Hematopoietic multipotent progenitor cell treated with erythropoietin and hydrocortisone succinate and interleukin-3 and kit ligand, for 6 days (in vitro differentiated cells): ENCODE measurements at regions not wholly inside any gene's neighbourhood (a gene's known extent, or its start where the extent isn't known, plus 50 kb on each side); places are given as distances from the start of the nearest gene placed in this dataset.

Experiments used
- DNase-seq: peaks from one replicate; pipeline ENCODE4 v3.0.0-alpha.2; 2015

DNA sequence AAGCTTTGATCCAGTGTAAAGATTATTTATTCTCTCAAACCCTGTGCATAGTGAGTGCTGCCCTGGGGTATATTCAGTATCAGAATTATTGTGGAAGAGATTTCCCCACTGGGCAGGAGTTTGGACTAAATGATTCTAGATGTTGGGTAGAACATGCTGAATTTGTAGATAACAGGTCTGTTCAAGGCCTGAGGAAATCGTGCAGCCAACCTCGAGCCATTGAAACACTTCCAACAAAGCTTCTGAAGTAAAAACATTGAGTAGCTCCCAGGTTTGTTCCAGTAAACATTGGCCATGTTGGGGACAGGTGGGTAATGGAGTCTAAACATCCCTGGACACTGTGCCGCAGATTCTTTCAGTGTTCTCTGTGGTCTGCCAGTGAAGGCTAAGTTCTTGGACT is 87.5 kb downstream of the LLPH start:
- DNase-seq = no peak

DNA sequence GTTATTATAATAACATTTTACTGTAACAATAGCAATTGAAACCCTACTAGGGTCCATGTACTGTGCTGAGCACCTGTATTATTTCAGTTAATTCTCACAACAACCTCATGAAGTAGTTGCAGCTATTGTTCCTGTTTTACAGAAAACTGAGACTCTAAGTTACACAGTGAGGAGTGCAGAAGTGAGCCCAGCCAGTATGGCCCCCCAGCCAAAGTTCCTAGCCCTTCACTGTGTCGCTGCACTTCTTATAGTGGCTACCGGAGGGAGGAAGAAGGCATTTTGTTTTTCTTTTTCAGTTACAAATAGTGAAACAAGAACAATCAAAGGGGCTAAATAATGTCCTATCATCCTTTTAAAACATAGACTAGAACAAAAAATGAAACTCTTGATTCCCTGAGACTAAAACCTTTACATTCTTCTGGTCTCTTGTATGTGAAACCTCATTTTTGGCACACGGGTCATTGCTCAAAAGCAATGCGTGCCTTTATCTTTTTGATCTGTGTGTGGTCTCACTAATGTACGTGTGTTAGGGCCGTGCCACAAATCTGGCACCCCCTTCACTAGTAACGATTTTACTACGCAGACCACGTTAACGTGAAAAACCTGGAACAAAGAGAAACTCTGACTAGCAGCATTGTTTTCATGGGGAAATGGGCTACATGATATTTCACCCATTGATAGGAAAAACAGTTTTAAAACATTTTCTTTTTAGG is 88.7 kb downstream of the LLPH start:
- no peak for DNase-seq

DNA sequence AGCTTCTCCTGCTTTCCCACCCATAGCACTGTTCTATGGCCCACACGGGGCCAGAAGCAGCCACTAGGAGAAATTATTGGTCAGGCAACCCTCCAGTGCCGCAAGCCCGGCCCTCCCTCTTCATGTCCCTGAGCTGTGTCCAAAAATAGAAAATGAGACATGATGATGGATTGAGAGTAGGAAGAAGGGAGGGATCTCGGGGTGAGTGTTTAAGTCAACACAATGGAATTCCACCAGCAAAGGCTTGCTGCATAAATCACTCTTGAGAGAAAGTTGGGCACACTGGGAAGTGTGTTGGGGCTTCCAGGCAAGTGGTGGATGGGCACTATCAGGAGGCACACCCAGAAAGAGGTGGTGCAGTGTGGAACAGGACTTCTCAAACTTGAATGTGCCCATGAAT is 94.2 kb downstream of the LLPH start:
- DNase-seq = no peak

DNA sequence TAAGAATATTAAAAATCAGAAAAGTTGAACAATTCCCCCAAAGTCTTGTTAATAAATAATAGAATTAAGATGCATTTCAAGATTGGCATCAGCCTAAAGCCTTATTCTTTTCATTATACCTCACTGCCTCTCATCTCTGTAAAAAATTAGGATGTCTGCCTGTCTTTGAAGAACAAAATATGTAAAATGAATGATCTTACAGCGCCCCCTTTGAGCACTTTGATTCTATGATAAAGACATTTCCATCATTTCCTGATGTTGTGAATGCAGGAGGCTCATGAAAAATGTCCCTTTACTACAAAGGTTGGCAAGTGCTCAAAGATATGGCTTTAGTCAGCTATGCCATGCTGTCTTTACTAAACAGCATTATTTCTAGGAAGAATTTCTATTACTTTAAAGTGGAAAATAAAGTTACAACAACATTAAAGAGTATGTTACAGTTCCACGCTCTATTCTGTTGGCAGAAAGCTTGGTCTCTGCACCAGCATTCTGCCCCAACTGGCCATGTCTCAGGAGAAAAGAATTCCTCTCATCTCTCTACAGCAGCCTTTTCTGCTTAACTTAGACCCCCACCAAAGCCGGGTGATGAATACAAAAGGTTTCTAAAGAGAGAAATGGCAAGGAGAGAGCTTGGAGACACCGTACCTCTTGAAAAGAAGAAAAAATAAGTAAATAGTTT is 95.1 kb downstream of the LLPH start:
- DNase-seq = peak; percentile 77

GRCh38 chr12:66033151-66033550 is 97.4 kb downstream of the LLPH start:
- DNase-seq = no peak

DNA sequence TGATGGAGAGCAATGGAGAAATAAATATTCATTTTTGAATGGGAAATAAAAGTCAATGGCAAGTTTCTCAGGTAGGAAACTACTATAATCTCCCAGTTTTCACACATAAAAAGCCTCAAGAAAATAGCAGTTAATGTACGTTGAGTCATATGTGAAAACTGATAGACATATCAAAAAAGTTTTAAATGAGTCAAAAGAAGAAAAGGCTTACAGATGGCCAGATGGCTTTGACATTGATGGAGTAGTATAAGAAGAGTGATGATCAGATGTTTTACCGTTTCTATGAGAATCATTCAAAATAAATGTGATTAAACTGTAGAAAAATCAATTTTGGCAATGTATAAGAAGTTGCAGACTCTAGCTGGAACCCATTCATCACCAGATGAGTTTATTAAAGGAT is 97.8 kb downstream of the LLPH start:
- no peak for DNase-seq

DNA sequence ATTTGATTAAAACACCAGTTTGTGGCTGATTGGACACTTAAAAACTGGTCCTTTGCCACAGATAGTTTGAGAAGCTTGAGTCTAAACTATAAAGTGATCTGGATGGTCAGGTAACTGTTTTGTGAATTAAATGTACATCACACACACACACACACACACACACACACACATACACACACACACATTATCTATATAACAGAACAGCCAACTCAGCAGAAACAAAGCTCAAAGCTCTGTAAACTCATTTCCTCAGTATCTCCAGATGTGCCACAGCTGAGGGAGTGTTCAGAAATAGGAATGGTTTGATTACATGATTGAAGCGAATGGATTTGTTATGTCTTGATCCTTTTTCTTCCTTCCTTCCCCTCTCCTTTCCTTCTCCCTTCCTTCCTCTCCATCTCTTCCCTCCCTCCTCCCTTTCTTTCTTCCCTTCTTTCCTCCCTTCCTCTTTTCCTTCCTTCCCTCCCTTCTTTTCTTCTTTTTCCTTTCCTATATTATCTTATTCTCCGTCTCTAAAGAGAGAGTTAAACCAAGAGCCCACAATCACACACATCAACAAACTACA is 100.3 kb downstream of the LLPH start:
- DNase-seq = no peak

DNA sequence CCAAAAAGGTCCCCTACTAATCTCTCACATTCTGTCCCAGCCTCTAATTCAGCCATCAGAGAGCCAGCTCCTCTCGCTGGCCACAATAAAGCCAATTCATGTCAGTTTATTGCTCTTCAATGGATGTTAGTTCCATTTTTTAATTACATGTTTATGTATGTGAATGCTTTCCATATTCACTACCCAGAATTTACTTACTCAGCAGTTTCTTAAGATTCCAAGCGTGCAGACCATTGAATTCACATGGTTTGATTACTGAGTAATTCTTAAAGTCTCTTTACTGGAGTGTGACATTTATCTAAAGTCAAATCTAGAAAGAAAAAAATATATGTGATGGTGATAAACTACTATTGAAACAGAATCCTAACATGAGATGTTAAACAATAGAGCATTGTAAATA is 102.2 kb downstream of the LLPH start:
- no peak for DNase-seq

DNA sequence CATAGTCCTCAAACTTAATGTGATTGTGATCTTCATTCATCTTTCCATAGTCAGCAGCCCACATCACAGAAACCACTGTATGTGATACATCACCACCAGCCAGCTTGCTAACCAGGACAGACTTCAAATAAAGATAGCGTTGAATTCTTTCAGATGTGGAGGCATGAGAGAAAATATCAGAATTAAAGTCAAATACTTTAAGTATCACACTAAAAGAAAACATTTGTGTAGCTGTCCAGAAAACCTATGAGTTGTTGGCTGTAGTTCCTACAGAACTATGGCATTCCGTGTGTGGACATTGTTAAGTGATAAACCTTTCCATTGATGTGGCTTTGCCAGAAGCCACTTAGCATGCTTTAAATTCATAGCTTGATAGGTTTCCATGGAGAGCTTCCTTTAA is 105.1 kb downstream of the LLPH start:
- no peak for DNase-seq

DNA sequence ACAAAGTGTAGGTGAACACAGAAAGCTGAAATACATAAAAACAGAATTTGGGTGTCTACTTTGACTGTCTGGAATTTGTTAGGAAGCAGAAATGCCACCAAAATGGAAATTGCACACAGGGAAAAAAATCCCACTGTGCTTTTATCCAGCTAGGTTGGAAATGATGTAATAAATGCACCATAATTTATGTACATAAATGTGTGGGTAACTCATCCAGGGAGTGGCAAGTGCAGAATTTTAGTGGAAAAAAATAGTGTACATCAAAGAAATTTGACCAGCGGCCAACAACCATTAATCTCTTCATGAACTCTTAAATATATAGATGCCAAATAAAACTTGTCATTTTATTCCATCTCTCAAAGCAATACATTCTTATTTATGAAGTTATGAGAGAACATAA is 105.6 kb downstream of the LLPH start:
- no peak for DNase-seq

DNA sequence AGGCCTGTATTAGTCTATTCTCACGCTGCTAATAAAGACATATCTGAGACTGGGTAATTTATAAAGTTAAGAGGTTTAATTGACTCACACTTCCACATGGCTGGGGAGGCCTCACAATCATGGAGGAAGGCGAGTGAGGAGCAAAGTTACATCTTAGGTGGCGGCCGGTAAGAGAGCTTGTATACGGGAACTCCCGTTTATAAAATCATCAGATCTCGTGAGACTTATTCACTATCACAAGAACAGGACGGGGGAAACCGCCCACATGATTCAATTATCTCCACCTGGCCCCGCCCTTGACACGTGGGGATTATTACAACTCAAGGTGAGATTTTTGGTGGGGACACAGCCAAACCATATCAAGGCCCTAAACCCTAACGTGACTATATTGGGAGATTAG is 110.1 kb downstream of the LLPH start:
- DNase-seq = no peak

- no peak for DNase-seq
These were observed 112.8 kb downstream of the LLPH start for GRCh38 chr12:66017736-66018135.
